ENCODE measurements at regions not wholly inside any gene's neighbourhood (a gene's known extent, or its start where the extent isn't known, plus 50 kb on each side); places are given as distances from the start of the nearest gene placed in this dataset.

- CTCF ChIA-PET, result no interaction called here
Measured at GRCh38 chr6:116982401-116982800, 105.4 kb downstream of the RFX6 start.

DNA sequence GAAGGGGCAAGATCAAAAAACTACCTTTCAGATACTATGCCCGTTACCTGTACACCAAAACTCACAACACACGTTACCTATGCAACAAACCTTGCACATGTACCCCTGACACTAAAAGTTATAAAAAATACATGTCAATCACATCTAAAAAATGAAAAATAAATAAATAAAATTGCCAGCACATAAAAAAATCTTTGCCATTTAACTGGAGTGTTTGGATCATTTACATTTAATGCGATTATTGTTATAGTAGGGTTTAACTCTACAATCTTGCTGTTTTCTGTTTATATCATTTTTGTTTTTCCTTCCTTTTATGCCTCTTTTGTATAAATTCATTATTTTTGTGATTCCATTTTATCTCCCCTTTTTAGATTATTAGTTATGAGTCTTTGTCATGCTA lies 106.3 kb downstream of the RFX6 start:
- no peak overlapping the region for H3K4me3 Mint-ChIP-seq
- H3K4me1 Mint-ChIP-seq, result peaks cover 2% of the 10 kb centered on the region; the same call in 1 of the 2 replicates
- no peak overlapping the region for H3K27ac Mint-ChIP-seq
- ChIA-PET CTCF (no interaction called here), POLR2A (no interaction called here)
- DNase-seq (ENCODE audit: low spot score) (no peak), ATAC-seq (no peak)
- H3K9me3 Mint-ChIP-seq, result peaks cover 18% of the 10 kb centered on the region
- no peaks in the 10 kb centered on the region for H3K27me3 Mint-ChIP-seq (ENCODE audit: low read depth)
- TF ChIP-seq RELA (CRISPR knock-in tag; IDR thresholded peaks at IDR 0.05; ENCODE audit: borderline replicate concordance) (no peak), ATF6 (CRISPR knock-in tag; IDR thresholded peaks at IDR 0.05) (no peak), MYBL2 (CRISPR knock-in tag; IDR thresholded peaks at IDR 0.05) (no peak)
- H3K36me3 Mint-ChIP-seq, result peaks cover 9% of the 10 kb centered on the region

More at GRCh38 chr6:116982401-116982800, 105.4 kb downstream of the RFX6 start:
- peaks cover 18% of the 10 kb centered on the region for H3K9me3 Mint-ChIP-seq
- H3K27ac Mint-ChIP-seq, result no peak overlapping the region
- H3K4me1 Mint-ChIP-seq, result peaks cover 2% of the 10 kb centered on the region; the same call in 1 of the 2 replicates
- H3K27me3 Mint-ChIP-seq (ENCODE audit: low read depth), result no peaks in the 10 kb centered on the region
- H3K4me3 Mint-ChIP-seq, result no peak overlapping the region
- ATAC-seq (no peak), DNase-seq (ENCODE audit: low spot score) (no peak)
- TF ChIP-seq, protein P1, sequence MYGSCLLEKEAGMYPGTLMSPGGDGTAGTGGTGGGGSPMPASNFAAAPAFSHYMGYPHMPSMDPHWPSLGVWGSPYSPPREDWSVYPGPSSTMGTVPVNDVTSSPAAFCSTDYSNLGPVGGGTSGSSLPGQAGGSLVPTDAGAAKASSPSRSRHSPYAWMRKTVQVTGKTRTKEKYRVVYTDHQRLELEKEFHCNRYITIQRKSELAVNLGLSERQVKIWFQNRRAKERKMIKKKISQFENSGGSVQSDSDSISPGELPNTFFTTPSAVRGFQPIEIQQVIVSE (CRISPR knock-in tag; IDR thresholded peaks at IDR 0.05; ENCODE audit: borderline replicate concordance), result no peak
- TF ChIP-seq JUN (CRISPR knock-in tag; IDR thresholded peaks at IDR 0.05), result no peak
- no peak for TF ChIP-seq SP1 (CRISPR knock-in tag; conservative IDR thresholded peaks at IDR 0.05)
- no peak for TF ChIP-seq ATF3 (CRISPR knock-in tag; conservative IDR thresholded peaks at IDR 0.05)
- TF ChIP-seq, protein P2, sequence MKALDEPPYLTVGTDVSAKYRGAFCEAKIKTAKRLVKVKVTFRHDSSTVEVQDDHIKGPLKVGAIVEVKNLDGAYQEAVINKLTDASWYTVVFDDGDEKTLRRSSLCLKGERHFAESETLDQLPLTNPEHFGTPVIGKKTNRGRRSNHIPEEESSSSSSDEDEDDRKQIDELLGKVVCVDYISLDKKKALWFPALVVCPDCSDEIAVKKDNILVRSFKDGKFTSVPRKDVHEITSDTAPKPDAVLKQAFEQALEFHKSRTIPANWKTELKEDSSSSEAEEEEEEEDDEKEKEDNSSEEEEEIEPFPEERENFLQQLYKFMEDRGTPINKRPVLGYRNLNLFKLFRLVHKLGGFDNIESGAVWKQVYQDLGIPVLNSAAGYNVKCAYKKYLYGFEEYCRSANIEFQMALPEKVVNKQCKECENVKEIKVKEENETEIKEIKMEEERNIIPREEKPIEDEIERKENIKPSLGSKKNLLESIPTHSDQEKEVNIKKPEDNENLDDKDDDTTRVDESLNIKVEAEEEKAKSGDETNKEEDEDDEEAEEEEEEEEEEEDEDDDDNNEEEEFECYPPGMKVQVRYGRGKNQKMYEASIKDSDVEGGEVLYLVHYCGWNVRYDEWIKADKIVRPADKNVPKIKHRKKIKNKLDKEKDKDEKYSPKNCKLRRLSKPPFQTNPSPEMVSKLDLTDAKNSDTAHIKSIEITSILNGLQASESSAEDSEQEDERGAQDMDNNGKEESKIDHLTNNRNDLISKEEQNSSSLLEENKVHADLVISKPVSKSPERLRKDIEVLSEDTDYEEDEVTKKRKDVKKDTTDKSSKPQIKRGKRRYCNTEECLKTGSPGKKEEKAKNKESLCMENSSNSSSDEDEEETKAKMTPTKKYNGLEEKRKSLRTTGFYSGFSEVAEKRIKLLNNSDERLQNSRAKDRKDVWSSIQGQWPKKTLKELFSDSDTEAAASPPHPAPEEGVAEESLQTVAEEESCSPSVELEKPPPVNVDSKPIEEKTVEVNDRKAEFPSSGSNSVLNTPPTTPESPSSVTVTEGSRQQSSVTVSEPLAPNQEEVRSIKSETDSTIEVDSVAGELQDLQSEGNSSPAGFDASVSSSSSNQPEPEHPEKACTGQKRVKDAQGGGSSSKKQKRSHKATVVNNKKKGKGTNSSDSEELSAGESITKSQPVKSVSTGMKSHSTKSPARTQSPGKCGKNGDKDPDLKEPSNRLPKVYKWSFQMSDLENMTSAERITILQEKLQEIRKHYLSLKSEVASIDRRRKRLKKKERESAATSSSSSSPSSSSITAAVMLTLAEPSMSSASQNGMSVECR (CRISPR knock-in tag; IDR thresholded peaks at IDR 0.05; ENCODE audit: borderline replicate concordance), result no peak
- TF ChIP-seq, protein P3, sequence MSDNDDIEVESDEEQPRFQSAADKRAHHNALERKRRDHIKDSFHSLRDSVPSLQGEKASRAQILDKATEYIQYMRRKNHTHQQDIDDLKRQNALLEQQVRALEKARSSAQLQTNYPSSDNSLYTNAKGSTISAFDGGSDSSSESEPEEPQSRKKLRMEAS (CRISPR knock-in tag; IDR thresholded peaks at IDR 0.05), result no peak
- TF ChIP-seq, protein P4, sequence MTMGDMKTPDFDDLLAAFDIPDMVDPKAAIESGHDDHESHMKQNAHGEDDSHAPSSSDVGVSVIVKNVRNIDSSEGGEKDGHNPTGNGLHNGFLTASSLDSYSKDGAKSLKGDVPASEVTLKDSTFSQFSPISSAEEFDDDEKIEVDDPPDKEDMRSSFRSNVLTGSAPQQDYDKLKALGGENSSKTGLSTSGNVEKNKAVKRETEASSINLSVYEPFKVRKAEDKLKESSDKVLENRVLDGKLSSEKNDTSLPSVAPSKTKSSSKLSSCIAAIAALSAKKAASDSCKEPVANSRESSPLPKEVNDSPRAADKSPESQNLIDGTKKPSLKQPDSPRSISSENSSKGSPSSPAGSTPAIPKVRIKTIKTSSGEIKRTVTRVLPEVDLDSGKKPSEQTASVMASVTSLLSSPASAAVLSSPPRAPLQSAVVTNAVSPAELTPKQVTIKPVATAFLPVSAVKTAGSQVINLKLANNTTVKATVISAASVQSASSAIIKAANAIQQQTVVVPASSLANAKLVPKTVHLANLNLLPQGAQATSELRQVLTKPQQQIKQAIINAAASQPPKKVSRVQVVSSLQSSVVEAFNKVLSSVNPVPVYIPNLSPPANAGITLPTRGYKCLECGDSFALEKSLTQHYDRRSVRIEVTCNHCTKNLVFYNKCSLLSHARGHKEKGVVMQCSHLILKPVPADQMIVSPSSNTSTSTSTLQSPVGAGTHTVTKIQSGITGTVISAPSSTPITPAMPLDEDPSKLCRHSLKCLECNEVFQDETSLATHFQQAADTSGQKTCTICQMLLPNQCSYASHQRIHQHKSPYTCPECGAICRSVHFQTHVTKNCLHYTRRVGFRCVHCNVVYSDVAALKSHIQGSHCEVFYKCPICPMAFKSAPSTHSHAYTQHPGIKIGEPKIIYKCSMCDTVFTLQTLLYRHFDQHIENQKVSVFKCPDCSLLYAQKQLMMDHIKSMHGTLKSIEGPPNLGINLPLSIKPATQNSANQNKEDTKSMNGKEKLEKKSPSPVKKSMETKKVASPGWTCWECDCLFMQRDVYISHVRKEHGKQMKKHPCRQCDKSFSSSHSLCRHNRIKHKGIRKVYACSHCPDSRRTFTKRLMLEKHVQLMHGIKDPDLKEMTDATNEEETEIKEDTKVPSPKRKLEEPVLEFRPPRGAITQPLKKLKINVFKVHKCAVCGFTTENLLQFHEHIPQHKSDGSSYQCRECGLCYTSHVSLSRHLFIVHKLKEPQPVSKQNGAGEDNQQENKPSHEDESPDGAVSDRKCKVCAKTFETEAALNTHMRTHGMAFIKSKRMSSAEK (CRISPR knock-in tag; IDR thresholded peaks at IDR 0.05; ENCODE audit: borderline replicate concordance), result no peak
- TF ChIP-seq ZNF396 (CRISPR knock-in tag; IDR thresholded peaks at IDR 0.05; ENCODE audit: borderline replicate concordance), result no peak
- no peak for TF ChIP-seq ZNF219 (CRISPR knock-in tag; IDR thresholded peaks at IDR 0.05; ENCODE audit: borderline replicate concordance)
- TF ChIP-seq ZNF671 (CRISPR knock-in tag; IDR thresholded peaks at IDR 0.05), result no peak
- TF ChIP-seq MXD4 (CRISPR knock-in tag; IDR thresholded peaks at IDR 0.05; ENCODE audit: borderline replicate concordance), result no peak
- no peak for TF ChIP-seq ZNF416 (CRISPR knock-in tag; IDR thresholded peaks at IDR 0.05)
- no peak for TF ChIP-seq FOXJ3 (CRISPR knock-in tag; IDR thresholded peaks at IDR 0.05; ENCODE audit: borderline replicate concordance)
- H3K36me3 Mint-ChIP-seq, result peaks cover 9% of the 10 kb centered on the region
- POLR2A ChIA-PET, result no interaction called here
